ENCODE measurements at regions not wholly inside any gene's neighbourhood (a gene's known extent, or its start where the extent isn't known, plus 50 kb on each side); places are given as distances from the start of the nearest gene placed in this dataset.

DNA sequence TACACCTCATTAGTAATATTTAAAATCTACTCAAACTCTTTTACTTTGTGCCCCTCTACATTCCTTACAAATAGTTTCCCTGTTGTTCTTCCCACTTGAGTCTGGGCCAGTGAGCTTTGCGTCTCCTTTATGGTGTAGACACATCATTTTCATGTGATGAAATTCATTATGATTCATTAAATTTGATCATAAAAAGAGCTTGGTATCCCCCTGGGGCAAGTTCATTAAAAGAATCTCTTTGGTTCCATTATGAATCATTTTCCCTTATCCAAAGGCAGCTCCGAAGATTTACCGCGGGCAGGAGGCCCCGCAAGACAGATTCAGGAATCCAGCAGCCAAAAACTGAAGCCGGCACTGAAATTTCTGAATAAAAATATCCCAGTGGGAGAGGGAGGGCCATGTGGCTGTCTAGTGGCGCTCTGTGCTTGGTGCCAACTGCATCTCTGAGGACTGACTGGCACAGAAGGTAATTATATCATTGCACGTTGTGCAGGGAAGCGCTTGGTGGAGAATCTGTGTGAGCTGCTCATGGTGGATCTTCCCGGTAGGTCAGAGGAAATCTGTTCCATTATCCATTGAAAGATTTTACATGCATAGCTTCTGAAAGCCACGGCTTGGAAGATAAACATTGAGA lies 151.4 kb upstream of the PITRM1 start:
- TF ChIP-seq, protein P1, sequence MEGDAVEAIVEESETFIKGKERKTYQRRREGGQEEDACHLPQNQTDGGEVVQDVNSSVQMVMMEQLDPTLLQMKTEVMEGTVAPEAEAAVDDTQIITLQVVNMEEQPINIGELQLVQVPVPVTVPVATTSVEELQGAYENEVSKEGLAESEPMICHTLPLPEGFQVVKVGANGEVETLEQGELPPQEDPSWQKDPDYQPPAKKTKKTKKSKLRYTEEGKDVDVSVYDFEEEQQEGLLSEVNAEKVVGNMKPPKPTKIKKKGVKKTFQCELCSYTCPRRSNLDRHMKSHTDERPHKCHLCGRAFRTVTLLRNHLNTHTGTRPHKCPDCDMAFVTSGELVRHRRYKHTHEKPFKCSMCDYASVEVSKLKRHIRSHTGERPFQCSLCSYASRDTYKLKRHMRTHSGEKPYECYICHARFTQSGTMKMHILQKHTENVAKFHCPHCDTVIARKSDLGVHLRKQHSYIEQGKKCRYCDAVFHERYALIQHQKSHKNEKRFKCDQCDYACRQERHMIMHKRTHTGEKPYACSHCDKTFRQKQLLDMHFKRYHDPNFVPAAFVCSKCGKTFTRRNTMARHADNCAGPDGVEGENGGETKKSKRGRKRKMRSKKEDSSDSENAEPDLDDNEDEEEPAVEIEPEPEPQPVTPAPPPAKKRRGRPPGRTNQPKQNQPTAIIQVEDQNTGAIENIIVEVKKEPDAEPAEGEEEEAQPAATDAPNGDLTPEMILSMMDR (IDR thresholded peaks at IDR 0.05; ENCODE audit: low read depth, low read length, poor library complexity, severe bottlenecking) = no peak
- no peak for TF ChIP-seq EZH2phosphoT487 (IDR thresholded peaks at IDR 0.05; ENCODE audit: borderline replicate concordance, low read length)
